IgD-negative memory B cell (primary cell): ENCODE measurements at regions not wholly inside any gene's neighbourhood (a gene's known extent, or its start where the extent isn't known, plus 50 kb on each side); places are given as distances from the start of the nearest gene placed in this dataset.

Experiments used
- H3K27ac Mint-ChIP-seq, 3 donors: one replicate each; pipeline ENCODE4 v1.8.0; 2020 to 2022; ENCODE audit warnings: mild to moderate bottlenecking in 3 of 3, mixed read lengths in 3 of 3, moderate library complexity in 1 of 3
- H3K27me3 Mint-ChIP-seq: one replicate; pipeline ENCODE4 v1.8.0; 2021; ENCODE audit warnings: mixed read lengths
- H3K36me3 Mint-ChIP-seq: one replicate; pipeline ENCODE4 v1.8.0; 2020; ENCODE audit warnings: mild to moderate bottlenecking, mixed read lengths
- H3K4me1 Mint-ChIP-seq, 3 donors: one replicate each; pipeline ENCODE4 v1.8.0; 2020 to 2022; ENCODE audit warnings: mixed read lengths in 3 of 3, mild to moderate bottlenecking in 1 of 3
- H3K4me3 Mint-ChIP-seq, 4 donors: one replicate each; pipeline ENCODE4 v1.8.0; 2020 to 2022; ENCODE audit warnings: mild to moderate bottlenecking in 4 of 4, mixed read lengths in 4 of 4, moderate library complexity in 3 of 4
- H3K9me3 Mint-ChIP-seq, 3 donors: one replicate each; pipeline ENCODE4 v1.8.0; 2020 to 2021; ENCODE audit warnings: mixed read lengths in 3 of 3, mild to moderate bottlenecking in 1 of 3

DNA sequence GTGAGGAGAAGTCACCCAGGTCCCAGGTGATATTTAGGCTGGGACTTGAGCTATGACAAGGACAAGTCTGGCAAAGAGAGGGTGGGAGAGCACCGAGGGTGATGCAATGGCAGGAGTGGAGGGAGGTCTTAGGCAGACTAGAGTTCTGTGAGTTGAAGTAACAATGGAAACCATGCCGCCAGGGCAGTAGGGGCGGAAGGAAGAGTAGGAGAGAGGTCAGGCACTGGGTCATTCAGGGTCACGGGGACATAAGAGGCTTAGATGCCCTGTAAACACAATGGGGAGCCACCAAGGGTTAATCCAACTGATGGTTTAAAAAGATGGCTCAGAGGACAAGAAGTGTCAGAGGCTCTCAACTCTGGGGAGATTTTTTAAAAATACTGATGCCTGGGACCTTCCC lies 199.7 kb upstream of the LRTM1 start:
- Mint-ChIP-seq H3K4me1 (no peaks in the 10 kb centered on the region), H3K27me3 (peaks cover 3% of the 10 kb centered on the region), H3K36me3 (no peaks in the 10 kb centered on the region), H3K4me3 (no peak overlapping the region), H3K27ac (no peak overlapping the region), H3K9me3 (peaks cover 0 to 2% (median 2%) of the 10 kb centered on the region in 3 donors)

DNA sequence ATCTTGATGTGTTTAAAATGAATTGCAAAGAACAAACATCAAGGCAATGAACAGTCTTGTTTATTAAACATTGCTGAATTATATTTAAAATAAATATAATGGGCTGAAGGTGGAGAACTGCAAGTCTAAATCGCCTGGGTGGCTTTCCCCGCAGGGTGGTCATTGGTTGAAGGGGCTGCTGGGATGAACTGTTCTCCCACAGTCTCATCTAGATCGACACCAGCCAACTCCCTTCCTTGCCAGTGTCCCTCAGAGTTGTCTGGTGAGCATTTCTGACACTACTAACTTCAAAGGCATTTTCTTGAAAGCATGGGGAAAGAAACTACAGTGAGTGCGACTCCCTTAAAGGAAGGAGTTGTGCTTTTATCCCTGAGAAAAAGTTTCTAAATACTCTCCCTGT lies 196.5 kb upstream of the LRTM1 start:
- H3K36me3 Mint-ChIP-seq = no peaks in the 10 kb centered on the region
- H3K27ac Mint-ChIP-seq = no peak overlapping the region
- no peaks in the 10 kb centered on the region for H3K4me1 Mint-ChIP-seq
- peaks cover 3% of the 10 kb centered on the region for H3K27me3 Mint-ChIP-seq
- no peak overlapping the region for H3K4me3 Mint-ChIP-seq
- peaks cover 0 to 2% (median 2%) of the 10 kb centered on the region in 3 donors for H3K9me3 Mint-ChIP-seq
